GM18511 (cell line): ENCODE measurements at regions not wholly inside any gene's neighbourhood (a gene's known extent, or its start where the extent isn't known, plus 50 kb on each side); places are given as distances from the start of the nearest gene placed in this dataset.

ENCODE experiments used
- ATAC-seq: cut with Tn5 transposase; IDR thresholded peaks from one replicate; pipeline ENCODE4 v1.9.1; 2021; ENCODE audit warnings: mild to moderate bottlenecking, moderate library complexity; ENCODE audit not compliant: unreplicated experiment

- ATAC-seq: no peak
Observed at GRCh38 chr5:96049398-96050272, 88.0 kb upstream of the ELL2 start.

DNA sequence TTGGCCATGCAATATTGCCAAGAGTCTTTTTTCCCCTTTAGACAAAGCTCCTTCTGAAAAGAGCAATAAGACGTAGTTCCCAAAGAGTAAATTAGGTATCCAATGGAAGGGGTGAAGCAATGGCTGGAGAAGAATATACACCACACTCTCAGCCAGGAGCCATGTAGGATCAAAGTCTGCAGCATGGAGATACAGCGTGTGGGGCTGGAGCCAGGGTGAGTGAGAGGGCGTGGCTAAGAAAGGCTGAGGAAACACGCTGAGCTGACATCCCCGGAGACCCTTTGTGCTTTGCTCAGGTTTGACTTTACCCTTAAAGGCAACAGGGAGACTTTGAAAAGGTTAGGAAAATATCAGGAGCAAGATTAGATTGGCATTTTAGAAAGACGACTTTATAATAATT is 87.1 kb upstream of the ELL2 start:
- ATAC-seq: no peak

DNA sequence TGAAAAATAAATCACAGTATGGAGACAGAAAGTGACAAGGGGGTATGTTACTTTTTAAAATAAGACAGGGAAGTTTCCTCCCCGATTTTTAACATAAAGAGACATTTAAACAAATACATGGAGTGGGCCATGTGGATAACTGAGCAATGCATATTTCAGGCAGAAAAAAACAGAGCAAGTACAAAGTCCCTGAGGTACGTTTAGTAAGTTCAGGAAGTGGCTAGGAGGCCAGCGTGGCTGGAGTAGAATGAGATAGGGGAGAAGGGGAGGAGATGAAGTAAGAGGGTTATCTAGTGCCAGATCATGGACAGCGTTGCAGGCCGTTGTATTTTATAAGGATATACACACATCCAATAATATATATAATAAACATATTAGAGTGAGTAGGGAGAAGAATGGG is 84.2 kb upstream of the ELL2 start:
- ATAC-seq: no peak

DNA sequence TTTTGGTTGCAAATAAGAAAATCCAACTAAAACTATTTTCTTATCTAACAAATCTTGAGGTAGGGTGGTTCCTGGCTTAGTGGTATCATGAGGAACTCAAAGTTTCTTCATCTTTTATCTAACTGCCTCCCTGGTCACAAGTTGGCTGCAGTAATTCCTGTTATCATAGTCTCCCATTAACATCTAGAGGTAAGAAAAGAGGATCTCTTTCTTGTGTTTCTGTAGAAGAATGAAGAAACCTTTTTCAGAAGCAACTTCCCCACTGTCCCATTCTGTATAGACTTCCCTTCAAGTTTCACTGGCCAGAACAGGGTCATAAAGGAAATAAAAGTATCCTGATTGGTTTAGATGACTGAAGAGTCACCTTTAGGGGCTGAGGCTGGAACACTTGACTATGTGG is 81.8 kb upstream of the ELL2 start:
- no peak for ATAC-seq

- no peak for ATAC-seq
Observed at GRCh38 chr5:96037128-96037527, 75.5 kb upstream of the ELL2 start.

GRCh38 chr5:96036301-96036700 is 74.7 kb upstream of the ELL2 start:
- ATAC-seq: no peak

DNA sequence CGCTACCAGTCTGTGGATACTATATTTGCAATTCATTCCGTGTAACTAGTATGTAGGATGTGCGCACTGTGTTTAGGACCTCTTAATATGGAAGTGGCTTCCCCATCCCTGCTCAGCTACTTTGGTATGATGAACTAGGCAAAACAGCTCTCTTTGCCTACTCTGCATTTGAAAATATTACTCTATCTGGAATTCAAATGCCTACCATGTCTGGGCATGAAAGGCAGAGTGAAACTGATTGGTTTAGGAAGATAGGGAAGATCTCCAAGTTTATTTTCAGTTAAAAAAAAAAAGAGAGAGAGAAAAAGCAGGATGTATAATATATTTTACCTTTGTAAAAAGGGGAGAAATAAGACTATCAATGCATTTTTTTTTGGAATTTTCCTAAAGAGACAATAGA is 74.1 kb upstream of the ELL2 start:
- ATAC-seq: no peak

GRCh38 chr5:96033116-96033515 is 71.5 kb upstream of the ELL2 start:
- ATAC-seq: no peak

- no peak for ATAC-seq
Observed at GRCh38 chr5:96031811-96032261, 70.2 kb upstream of the ELL2 start.

DNA sequence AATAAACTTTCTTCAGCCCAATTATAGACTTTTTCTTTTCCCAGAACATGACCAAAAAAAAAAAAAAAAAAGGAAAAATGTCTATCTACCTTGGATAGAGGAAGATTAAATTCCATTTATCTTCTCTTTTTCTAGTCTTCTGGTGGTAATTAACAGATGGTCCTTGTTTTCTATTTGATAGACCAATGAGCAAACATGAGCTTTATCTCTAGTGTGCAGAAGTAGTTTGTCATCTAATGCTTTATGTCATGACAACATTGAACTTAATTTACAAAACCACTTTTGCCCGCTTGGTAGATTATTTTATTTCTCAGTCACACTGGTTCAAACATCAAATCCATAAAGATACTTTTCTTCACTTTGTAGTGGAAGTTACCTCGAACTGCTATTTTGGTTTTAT is 69.5 kb upstream of the ELL2 start:
- no peak for ATAC-seq

DNA sequence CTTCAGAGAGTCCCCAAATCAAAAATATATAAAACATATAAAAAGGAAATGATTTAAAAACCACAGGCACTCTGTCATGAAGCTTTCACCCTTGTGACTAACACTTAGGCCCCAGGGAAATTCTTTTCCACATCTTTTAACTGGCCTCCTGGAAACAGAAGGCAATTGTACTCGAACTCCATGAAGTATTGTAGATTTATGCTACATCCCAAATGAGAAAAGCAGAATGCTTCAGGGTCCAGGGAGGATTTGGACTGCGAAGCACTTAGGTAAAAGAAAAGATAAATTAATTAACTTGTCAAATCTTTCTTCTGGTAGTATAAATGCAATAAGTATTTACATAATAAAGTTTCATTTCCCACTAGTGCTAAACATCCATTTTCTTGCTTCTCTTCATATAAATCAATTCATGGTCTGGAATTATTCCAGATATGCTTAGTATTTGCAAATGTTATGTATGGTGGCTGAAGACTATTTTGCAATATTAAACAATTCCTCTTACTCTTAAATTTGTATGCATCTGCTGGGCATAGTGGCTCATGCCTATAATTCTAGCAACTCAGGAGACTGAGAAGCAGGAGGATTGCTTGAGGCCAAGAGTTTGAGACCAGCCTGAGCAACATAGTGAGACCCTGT is 64.9 kb upstream of the ELL2 start:
- ATAC-seq: no peak

GRCh38 chr5:96024683-96025475 is 63.2 kb upstream of the ELL2 start:
- no peak for ATAC-seq

DNA sequence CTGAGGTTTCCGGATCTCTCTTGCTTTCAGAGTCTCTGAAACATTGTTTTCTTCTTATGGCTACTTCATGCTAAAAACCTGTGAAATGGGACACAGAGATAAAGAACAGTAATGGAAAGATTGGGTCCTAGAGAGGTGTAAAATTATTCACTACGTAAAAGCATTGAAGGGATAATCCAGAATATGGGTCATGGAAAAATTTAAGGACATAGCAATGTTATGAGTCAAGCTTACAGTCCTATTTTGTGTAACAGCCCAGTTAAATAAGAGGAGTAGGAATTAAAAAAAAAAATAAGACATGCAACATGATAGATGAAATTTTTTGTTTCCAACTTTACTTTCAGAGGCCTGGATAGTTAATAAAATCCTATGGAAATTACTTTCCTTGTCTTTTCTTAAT is 61.9 kb upstream of the ELL2 start:
- no peak for ATAC-seq

DNA sequence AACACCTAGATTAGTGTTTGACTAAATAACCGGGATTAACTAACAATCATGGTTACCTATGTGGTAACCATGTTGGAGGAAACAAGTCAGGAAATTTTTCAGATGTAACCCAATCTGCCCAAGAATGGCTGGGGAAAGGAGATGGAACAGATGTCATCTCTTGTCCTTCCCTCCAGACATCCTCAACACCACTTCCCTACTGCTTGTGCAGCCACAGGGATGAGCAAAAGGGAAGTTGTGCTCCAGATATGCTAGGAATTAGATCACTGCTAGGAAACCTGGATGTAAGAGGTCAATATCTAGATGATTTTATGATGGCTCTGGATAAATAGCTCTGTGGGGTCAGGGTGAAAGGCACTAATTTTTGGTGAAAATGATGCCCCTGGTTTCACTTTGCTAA is 61.3 kb upstream of the ELL2 start:
- ATAC-seq: no peak

GRCh38 chr5:96017951-96018350 is 56.3 kb upstream of the ELL2 start:
- no peak for ATAC-seq

DNA sequence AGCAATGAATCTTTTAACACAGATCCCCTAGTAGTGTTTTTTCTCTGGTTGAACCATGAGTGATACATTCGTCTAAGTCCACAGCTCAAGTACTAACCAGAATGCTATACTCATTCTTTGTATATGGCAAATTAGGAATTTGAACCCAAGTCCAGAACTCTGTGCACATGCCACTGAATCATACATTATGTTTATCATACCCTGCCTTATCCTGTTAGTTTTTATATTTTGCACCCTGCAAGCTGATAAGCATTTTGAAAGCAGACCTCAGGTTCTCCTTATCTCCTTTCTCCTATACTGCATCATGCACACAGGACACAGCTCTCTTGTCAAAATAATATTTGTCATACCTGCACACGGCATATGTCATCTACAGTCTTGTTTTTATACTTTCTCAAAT is 54.6 kb upstream of the ELL2 start:
- ATAC-seq: no peak

DNA sequence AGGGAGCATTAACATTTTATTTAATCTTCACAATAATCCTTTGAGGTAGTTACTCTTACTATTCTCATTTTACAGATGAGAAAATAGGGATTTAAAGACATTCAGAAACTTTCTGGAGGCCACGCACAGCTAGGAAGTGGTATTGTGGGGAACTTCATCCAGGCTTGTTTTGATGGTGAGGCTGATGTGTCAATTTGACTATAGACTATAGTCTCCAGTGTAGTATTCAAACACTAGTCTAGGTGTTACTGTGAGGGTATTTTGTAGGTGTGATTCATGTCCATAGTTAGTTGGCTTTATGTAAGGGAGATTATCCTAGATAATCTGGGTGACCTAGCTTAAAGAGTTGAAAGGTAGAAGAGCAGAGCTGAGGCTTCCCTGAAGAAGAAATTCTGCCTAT is 54.1 kb upstream of the ELL2 start:
- ATAC-seq: no peak

DNA sequence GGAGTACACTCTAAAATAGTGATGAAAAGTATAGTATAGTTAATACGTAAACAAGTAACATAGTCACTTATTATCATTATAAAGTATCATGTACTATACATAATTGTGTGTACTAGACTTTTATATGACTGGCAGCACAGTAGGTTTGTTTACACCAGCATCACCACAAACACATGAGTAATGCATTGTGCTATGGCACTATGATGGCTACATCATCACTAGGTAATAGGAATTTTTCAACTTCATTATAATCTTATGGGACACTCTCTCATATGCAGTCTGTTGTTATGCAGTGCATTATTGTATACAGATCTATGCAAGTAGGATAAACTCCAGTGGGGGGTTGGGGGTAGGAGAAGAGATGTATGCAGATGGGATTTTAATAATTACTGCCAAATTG is 52.7 kb upstream of the ELL2 start:
- ATAC-seq: no peak

DNA sequence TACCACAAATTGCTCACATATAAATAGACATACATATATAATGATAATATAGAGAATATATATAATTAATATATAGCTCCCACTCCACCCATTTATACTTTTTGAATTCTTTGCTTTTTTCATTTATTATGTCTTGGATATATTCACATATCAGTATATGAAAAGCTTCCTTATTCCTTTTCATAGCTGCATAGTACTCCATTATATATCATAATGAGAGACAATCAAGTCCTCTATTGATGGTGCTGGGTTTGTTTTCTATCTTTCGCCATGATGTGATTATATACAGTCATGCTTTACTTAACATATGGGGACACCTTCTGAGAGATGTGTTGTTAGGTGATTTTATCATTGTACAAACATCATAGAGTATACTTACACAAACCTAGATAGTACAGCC is 51.6 kb upstream of the ELL2 start:
- ATAC-seq: no peak

- ATAC-seq: no peak
Observed at GRCh38 chr5:96012399-96012798, 50.7 kb upstream of the ELL2 start.
